Fibroblast of lung (primary cell): ENCODE measurements at regions not wholly inside any gene's neighbourhood (a gene's known extent, or its start where the extent isn't known, plus 50 kb on each side); places are given as distances from the start of the nearest gene placed in this dataset.

Experiments
- DNase-seq, 2 donors: peaks; one replicate each; pipeline versions ENCODE4 v3.0.0 to v3.0.0-alpha.2; 2010; ENCODE audit warnings: low read depth in 2 of 2
- H2AFZ ChIP-seq: 2 replicates; pipeline ENCODE4 v1.5.1; 2012; ENCODE audit warnings: low read length, control low read depth, inconsistent platforms
- H3K27ac ChIP-seq: 2 replicates; pipeline ENCODE4 v1.5.1; 2011; ENCODE audit warnings: low read length, control low read depth; ENCODE audit not compliant: insufficient read depth
- H3K27me3 ChIP-seq: 2 replicates; pipeline ENCODE4 v1.5.1; 2011; ENCODE audit warnings: mild to moderate bottlenecking, low read length; ENCODE audit not compliant: control insufficient read depth, insufficient read depth
- H3K36me3 ChIP-seq: 2 replicates; pipeline ENCODE4 v1.5.1; 2011; ENCODE audit warnings: low read length; ENCODE audit not compliant: control insufficient read depth, insufficient read depth
- H3K4me1 ChIP-seq: 2 replicates; pipeline ENCODE4 v1.5.1; 2011; ENCODE audit warnings: low read length; ENCODE audit not compliant: control insufficient read depth, insufficient read depth; ENCODE audit errors: extremely low read depth
- H3K4me2 ChIP-seq: 2 replicates; pipeline ENCODE4 v1.5.1; 2011; ENCODE audit warnings: low read length, control low read depth; ENCODE audit not compliant: insufficient read depth; ENCODE audit errors: extremely low read depth
- H3K4me3 ChIP-seq, 4 experiments: fragments of 200-600 bp in 1 of 4; sonication (generic) in 1 of 4; replicated peaks in 1 of 4; 2 replicates each; pipeline ENCODE4 v1.5.1; 2011 to 2016; ENCODE audit warnings: low read length in 4 of 4, low read depth in 3 of 4, mild to moderate bottlenecking in 3 of 4, control low read depth in 2 of 4, inconsistent platforms in 1 of 4, mixed read lengths in 1 of 4; ENCODE audit not compliant: insufficient read depth in 1 of 4; ENCODE audit errors: control extremely low read depth in 1 of 4
- H3K79me2 ChIP-seq: 2 replicates; pipeline ENCODE4 v1.5.1; 2012; ENCODE audit warnings: mild to moderate bottlenecking, low read length, inconsistent platforms; ENCODE audit not compliant: control insufficient read depth, insufficient read depth
- H3K9ac ChIP-seq: 2 replicates; pipeline ENCODE4 v1.5.1; 2011; ENCODE audit warnings: mild to moderate bottlenecking, low read length, control low read depth; ENCODE audit not compliant: insufficient read depth
- H3K9me3 ChIP-seq: 2 replicates; pipeline ENCODE4 v1.5.1; 2012; ENCODE audit warnings: low read depth, low read length; ENCODE audit not compliant: control insufficient read depth, insufficient read depth
- H4K20me1 ChIP-seq: 2 replicates; pipeline ENCODE4 v1.5.1; 2011; ENCODE audit warnings: low read length; ENCODE audit not compliant: control insufficient read depth, insufficient read depth; ENCODE audit errors: extremely low read depth
- CTCF ChIP-seq, 2 donors: IDR thresholded peaks in 1 of 2; conservative IDR thresholded peaks in 1 of 2; 1 replicate in 1 of 2; 2 replicates in 1 of 2; pipeline ENCODE4 v1.5.1; 2011 to 2012; ENCODE audit warnings: low read length in 2 of 2, control low read depth in 1 of 2, inconsistent platforms in 1 of 2, low read depth in 1 of 2, mild to moderate bottlenecking in 1 of 2
- EZH2 ChIP-seq: IDR thresholded peaks from 2 replicates; pipeline ENCODE4 v1.5.1; 2012; ENCODE audit warnings: low read length, control low read depth, mild to moderate bottlenecking; ENCODE audit errors: missing control alignments

GRCh38 chr6:139912735-139913400 lies 538.4 kb upstream of the CITED2 start:
- Histone ChIP-seq H4K20me1 (no peaks in the 10 kb centered on the region), H3K4me3 (no peak overlapping the region), H3K9ac (no peak overlapping the region), H3K4me2 (no peak overlapping the region), H3K4me1 (no peaks in the 10 kb centered on the region), H3K27me3 (no peaks in the 10 kb centered on the region), H3K79me2 (no peaks in the 10 kb centered on the region), H3K9me3 (no peaks in the 10 kb centered on the region), H3K36me3 (no peaks in the 10 kb centered on the region), H2AFZ (no peak overlapping the region), H3K27ac (no peak overlapping the region)
- DNase-seq: no peak
- TF ChIP-seq CTCF (conservative IDR thresholded peaks at IDR 0.05 in 1 of 2, IDR thresholded peaks at IDR 0.05 in 1 of 2; ENCODE audit: low read depth in 1 of 2, low read length in 2 of 2) (no peak), EZH2 (no peak)

GRCh38 chr6:139909992-139910391 lies 535.5 kb upstream of the CITED2 start:
- Histone ChIP-seq H3K36me3 (no peaks in the 10 kb centered on the region), H3K27ac (no peak overlapping the region), H3K27me3 (no peaks in the 10 kb centered on the region), H3K79me2 (no peaks in the 10 kb centered on the region), H3K4me1 (no peaks in the 10 kb centered on the region), H3K4me2 (no peak overlapping the region), H3K4me3 (no peak overlapping the region), H2AFZ (no peak overlapping the region), H3K9ac (no peak overlapping the region), H4K20me1 (no peaks in the 10 kb centered on the region), H3K9me3 (no peaks in the 10 kb centered on the region)
- no peak for DNase-seq
- TF ChIP-seq CTCF (conservative IDR thresholded peaks at IDR 0.05 in 1 of 2, IDR thresholded peaks at IDR 0.05 in 1 of 2; ENCODE audit: low read depth in 1 of 2, low read length in 2 of 2): no peak
- no peak for TF ChIP-seq EZH2

- Histone ChIP-seq H3K4me1 (no peaks in the 10 kb centered on the region), H4K20me1 (no peaks in the 10 kb centered on the region), H2AFZ (no peak overlapping the region), H3K9ac (no peak overlapping the region), H3K9me3 (no peaks in the 10 kb centered on the region), H3K27ac (no peak overlapping the region), H3K79me2 (no peaks in the 10 kb centered on the region), H3K4me3 (no peak overlapping the region), H3K4me2 (no peak overlapping the region), H3K36me3 (no peaks in the 10 kb centered on the region), H3K27me3 (no peaks in the 10 kb centered on the region)
- DNase-seq: no peak
- no peak for TF ChIP-seq CTCF (conservative IDR thresholded peaks at IDR 0.05 in 1 of 2, IDR thresholded peaks at IDR 0.05 in 1 of 2; ENCODE audit: low read depth in 1 of 2, low read length in 2 of 2)
- no peak for TF ChIP-seq EZH2
Measured at GRCh38 chr6:139905404-139906052, 531.1 kb upstream of the CITED2 start.
